ENCODE measurements at regions not wholly inside any gene's neighbourhood (a gene's known extent, or its start where the extent isn't known, plus 50 kb on each side); places are given as distances from the start of the nearest gene placed in this dataset.

GRCh38 chr4:110781944-110782343, 159.1 kb upstream of the PITX2 start:
- no peak for DNase-seq (ENCODE audit: extremely low spot score)
- ChIA-PET POLR2A (no interaction called here), CTCF (interaction anchor here (0.6 kb wide), 1 partner anchor 166 kb away, joined by 3 read pairs; no protein-coding TSS in a partner anchor)
- TF ChIP-seq FOXA1 (IDR thresholded peaks at IDR 0.05) (no peak), L3MBTL2 (conservative IDR thresholded peaks at IDR 0.05) (no peak), HDGF (IDR thresholded peaks at IDR 0.05; ENCODE audit: borderline replicate concordance) (no peak), SP1 (IDR thresholded peaks at IDR 0.05) (no peak), ARNT (IDR thresholded peaks at IDR 0.05) (no peak)

GRCh38 chr4:110787109-110787508, 164.2 kb upstream of the PITX2 start:
- ChIA-PET POLR2A (no interaction called here), CTCF (no interaction called here)
- TF ChIP-seq ELF4 (IDR thresholded peaks at IDR 0.05): no peak
- no peak for TF ChIP-seq TARDBP (IDR thresholded peaks at IDR 0.05)
- no peak for TF ChIP-seq ZNF384 (IDR thresholded peaks at IDR 0.05)
- no peak for TF ChIP-seq SP1 (IDR thresholded peaks at IDR 0.05)
- no peak for TF ChIP-seq FOXM1 (IDR thresholded peaks at IDR 0.05; ENCODE audit: borderline replicate concordance)
- TF ChIP-seq LEF1 (IDR thresholded peaks at IDR 0.05; ENCODE audit: borderline replicate concordance): no peak
- no peak for TF ChIP-seq PKNOX1 (IDR thresholded peaks at IDR 0.05)
- TF ChIP-seq ARNT (IDR thresholded peaks at IDR 0.05): no peak
- TF ChIP-seq NFRKB (IDR thresholded peaks at IDR 0.05): no peak
- TF ChIP-seq L3MBTL2 (conservative IDR thresholded peaks at IDR 0.05): no peak
- no peak for TF ChIP-seq SUZ12 (IDR thresholded peaks at IDR 0.05)
- TF ChIP-seq BHLHE40 (IDR thresholded peaks at IDR 0.05; ENCODE audit: borderline replicate concordance): no peak
- no peak for TF ChIP-seq CTBP1 (IDR thresholded peaks at IDR 0.05; ENCODE audit: borderline replicate concordance)
- no peak for TF ChIP-seq FOXK2 (IDR thresholded peaks at IDR 0.05)
- TF ChIP-seq FOXA1 (IDR thresholded peaks at IDR 0.05): no peak
- TF ChIP-seq HDGF (IDR thresholded peaks at IDR 0.05; ENCODE audit: borderline replicate concordance): no peak
- no peak for DNase-seq (ENCODE audit: extremely low spot score)

- TF ChIP-seq FOXK2 (IDR thresholded peaks at IDR 0.05): no peak
- no peak for TF ChIP-seq BHLHE40 (IDR thresholded peaks at IDR 0.05; ENCODE audit: borderline replicate concordance)
- TF ChIP-seq NFRKB (IDR thresholded peaks at IDR 0.05): no peak
- TF ChIP-seq LEF1 (IDR thresholded peaks at IDR 0.05; ENCODE audit: borderline replicate concordance): no peak
- no peak for TF ChIP-seq TARDBP (IDR thresholded peaks at IDR 0.05)
- POLR2A ChIA-PET: no interaction called here
- CTCF ChIA-PET: no interaction called here
- DNase-seq (ENCODE audit: extremely low spot score): no peak
These were observed 164.8 kb upstream of the PITX2 start for GRCh38 chr4:110787707-110788106.

- DNase-seq (ENCODE audit: extremely low spot score): no peak
- no peak for TF ChIP-seq SP1 (IDR thresholded peaks at IDR 0.05)
- TF ChIP-seq CTBP1 (IDR thresholded peaks at IDR 0.05; ENCODE audit: borderline replicate concordance): no peak
- no peak for TF ChIP-seq FOXK2 (IDR thresholded peaks at IDR 0.05)
- TF ChIP-seq HDGF (IDR thresholded peaks at IDR 0.05; ENCODE audit: borderline replicate concordance): no peak
- no peak for TF ChIP-seq SUZ12 (IDR thresholded peaks at IDR 0.05)
- TF ChIP-seq PKNOX1 (IDR thresholded peaks at IDR 0.05): no peak
- no peak for TF ChIP-seq FOXA1 (IDR thresholded peaks at IDR 0.05)
- no peak for TF ChIP-seq BHLHE40 (IDR thresholded peaks at IDR 0.05; ENCODE audit: borderline replicate concordance)
- no peak for TF ChIP-seq ZNF384 (IDR thresholded peaks at IDR 0.05)
- TF ChIP-seq ARNT (IDR thresholded peaks at IDR 0.05): no peak
- TF ChIP-seq LEF1 (IDR thresholded peaks at IDR 0.05; ENCODE audit: borderline replicate concordance): no peak
- TF ChIP-seq L3MBTL2 (conservative IDR thresholded peaks at IDR 0.05): no peak
- no peak for TF ChIP-seq ELF4 (IDR thresholded peaks at IDR 0.05)
- ChIA-PET CTCF (no interaction called here), POLR2A (no interaction called here)
These were observed 165.4 kb upstream of the PITX2 start for GRCh38 chr4:110788302-110788701.

GRCh38 chr4:110792036-110792435, 169.2 kb upstream of the PITX2 start:
- CTCF ChIA-PET: no interaction called here
- TF ChIP-seq NFRKB (IDR thresholded peaks at IDR 0.05): no peak
- no peak for TF ChIP-seq SP1 (IDR thresholded peaks at IDR 0.05)
- TF ChIP-seq BHLHE40 (IDR thresholded peaks at IDR 0.05; ENCODE audit: borderline replicate concordance): no peak
- TF ChIP-seq TARDBP (IDR thresholded peaks at IDR 0.05): no peak
- no peak for TF ChIP-seq FOXA1 (IDR thresholded peaks at IDR 0.05)
- TF ChIP-seq CTBP1 (IDR thresholded peaks at IDR 0.05; ENCODE audit: borderline replicate concordance): no peak
- no peak for TF ChIP-seq LEF1 (IDR thresholded peaks at IDR 0.05; ENCODE audit: borderline replicate concordance)
- TF ChIP-seq L3MBTL2 (conservative IDR thresholded peaks at IDR 0.05): no peak
- no peak for TF ChIP-seq ARNT (IDR thresholded peaks at IDR 0.05)
- no peak for TF ChIP-seq ZNF384 (IDR thresholded peaks at IDR 0.05)
- no peak for TF ChIP-seq FOXM1 (IDR thresholded peaks at IDR 0.05; ENCODE audit: borderline replicate concordance)
- no peak for TF ChIP-seq HDGF (IDR thresholded peaks at IDR 0.05; ENCODE audit: borderline replicate concordance)
- POLR2A ChIA-PET: no interaction called here
- DNase-seq (ENCODE audit: extremely low spot score): no peak

- TF ChIP-seq FOXK2 (IDR thresholded peaks at IDR 0.05) (no peak), LEF1 (IDR thresholded peaks at IDR 0.05; ENCODE audit: borderline replicate concordance) (no peak), BHLHE40 (IDR thresholded peaks at IDR 0.05; ENCODE audit: borderline replicate concordance) (no peak), SUZ12 (IDR thresholded peaks at IDR 0.05) (no peak), NFRKB (IDR thresholded peaks at IDR 0.05) (no peak), PKNOX1 (IDR thresholded peaks at IDR 0.05) (no peak), FOXM1 (IDR thresholded peaks at IDR 0.05; ENCODE audit: borderline replicate concordance) (no peak)
These were observed 170.5 kb upstream of the PITX2 start for GRCh38 chr4:110793381-110793801.

More at GRCh38 chr4:110793381-110793801, 170.5 kb upstream of the PITX2 start:
- DNase-seq (ENCODE audit: extremely low spot score): no peak
- ChIA-PET CTCF (no interaction called here), POLR2A (no interaction called here)

Measured in HEK293T (cell line).